ENCODE measurements at regions not wholly inside any gene's neighbourhood (a gene's known extent, or its start where the extent isn't known, plus 50 kb on each side); places are given as distances from the start of the nearest gene placed in this dataset.
"Not testable (repeated sequence)": the region's sequence is repeated elsewhere in the genome, so short reads cannot be mapped to it uniquely, and the experiment has no call there.

DNA sequence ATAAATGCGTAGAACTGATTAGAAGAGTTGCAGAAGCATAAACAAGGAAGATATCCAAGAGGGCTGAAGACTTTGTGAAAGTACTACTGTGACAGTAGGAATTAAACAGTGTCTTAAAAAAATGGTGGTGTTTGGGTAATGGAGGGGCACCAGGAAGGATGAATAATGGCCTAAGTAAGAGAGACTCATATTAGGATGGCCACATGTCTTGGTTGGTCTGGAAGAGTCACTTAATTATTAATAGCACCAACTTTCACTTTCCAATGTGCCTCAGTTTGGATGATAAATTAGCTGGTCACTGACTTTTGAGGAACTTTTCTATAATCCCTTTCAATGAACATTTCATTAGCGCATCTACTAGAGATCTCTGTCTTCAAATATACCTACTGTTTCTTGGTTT lies 372.2 kb downstream of the NYAP2 start:
- no peak for DNase-seq

DNA sequence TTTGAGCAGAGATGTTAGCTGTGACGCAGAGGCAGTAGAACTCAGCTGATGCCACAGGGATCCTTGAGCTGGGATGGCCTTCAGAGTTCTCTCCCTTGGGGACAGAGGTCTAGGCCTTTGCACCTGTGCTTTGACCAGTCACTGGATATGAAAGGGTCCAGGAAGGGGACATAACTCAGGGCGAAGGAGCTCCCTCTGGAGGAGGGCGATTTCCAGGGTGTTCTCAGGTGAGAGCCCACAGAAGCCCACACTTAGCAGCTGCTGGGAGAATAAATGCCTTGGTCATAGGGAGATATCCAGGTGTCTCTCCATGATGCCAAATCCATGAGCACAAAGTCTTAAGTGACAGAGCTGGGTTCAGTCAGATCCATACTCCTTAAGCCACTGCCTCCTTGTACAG lies 369.2 kb downstream of the NYAP2 start:
- DNase-seq, result no peak

DNA sequence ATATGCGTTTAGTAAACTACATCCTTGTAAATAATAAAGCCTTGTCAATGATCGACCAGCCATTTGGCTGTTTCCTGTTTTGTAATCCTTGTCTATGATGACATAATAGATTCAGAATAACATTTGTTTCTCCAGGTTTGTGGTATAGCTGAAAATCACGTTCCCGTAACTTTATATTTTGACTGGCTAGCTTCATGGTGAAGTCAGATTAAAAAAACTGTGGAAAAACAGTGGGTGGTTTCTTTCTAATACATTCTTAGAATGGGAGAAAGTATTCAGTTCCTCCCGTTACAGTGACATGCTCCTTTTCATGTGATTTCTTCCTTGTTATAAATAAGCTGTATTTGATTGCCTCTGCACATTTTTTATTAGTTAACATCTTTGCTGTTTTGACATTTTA lies 366.9 kb downstream of the NYAP2 start:
- DNase-seq, result no peak

DNA sequence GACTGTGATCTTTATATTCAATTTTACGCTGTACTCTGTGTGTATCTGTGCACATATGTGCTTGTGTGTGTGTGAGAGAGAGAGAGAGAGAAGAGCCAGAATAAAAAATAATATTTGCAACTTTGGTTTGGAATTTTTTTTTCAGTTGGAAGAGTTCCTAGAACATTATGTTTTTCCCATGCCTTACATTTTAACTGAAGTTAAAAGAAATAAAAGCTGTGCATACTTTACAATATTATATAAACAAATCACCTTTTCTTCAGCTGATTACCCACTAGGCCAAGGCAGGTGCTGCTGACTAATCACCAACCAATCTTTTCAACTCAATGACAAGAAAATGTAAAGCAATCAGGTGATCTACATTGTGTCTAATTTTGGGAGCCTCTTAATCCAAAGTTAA lies 366.3 kb downstream of the NYAP2 start:
- DNase-seq, result no peak

DNA sequence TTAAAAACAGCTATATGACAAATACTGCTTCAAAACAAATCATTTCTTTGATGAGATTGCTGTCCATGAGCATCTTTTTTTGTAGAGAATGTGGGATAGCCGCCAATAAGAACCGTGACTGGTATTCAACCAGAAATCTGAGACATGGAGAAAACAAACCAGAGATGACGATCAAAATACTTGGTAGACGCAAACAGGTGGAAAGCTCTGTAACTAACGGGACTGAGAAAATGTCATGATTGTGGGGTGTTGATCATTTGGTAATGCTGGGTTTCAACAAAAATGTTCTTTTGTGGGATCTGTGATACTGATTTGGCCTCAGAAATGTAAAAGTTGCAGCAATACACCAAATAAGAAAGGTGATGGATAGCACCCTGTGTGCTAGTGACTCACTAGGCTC lies 364.8 kb downstream of the NYAP2 start:
- DNase-seq, result no peak

DNA sequence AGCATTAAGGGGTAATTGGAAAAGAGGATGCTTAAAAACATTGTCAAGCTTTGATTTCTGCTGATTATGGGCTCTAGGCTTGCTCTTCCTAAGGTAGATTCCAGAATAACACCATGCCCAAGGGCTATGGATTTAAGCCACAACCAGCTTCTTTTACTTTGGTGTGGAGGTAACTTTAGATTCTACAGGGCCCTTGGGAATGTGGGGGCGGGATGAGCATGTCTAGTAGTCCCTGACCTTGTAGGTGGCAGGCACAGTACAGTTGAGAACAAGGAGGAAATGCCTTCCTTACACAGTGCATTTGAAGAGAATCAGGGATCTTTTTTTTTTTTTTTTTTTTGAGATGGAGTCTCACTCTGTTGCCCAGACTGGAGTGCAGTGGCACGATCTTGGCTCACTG lies 364.2 kb downstream of the NYAP2 start:
- no peak for DNase-seq

DNA sequence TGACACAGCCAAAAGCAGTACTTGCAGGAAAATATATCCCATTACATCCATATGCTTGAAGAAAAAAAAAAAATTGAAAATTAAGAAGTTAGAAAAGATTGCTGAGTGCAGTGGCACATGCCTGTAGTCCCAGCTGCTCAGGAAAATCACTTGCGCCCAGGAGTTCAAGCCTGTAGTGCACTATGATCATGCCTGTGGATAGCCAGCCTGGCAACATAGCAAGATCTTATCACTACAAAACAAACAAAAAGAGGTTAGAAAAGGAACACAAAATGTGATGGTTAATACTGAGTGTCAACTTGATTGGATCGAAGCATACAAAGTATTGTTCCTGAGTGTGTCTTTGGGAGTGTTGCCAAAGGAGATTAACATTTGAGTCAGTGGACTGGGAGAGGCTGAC lies 361.9 kb downstream of the NYAP2 start:
- DNase-seq, result no peak

DNA sequence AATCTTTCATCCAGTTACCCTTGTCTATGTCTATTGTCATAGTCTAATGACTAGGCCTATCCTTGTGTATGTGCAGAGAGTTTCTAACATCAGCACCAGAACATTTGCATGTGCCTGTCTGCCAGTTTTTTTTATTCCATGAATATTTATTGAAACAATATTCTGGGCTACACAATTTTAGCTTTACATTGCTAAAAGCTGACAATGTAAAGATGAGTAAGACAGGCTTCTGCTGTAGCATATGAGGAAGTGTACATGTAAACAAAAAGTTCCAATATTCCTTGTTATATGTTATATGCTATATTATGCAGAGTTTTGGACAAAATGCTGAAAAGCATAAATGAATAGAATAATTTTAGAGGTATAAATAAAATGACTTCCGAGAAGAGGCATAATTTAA lies 357.7 kb downstream of the NYAP2 start:
- no peak for DNase-seq

DNA sequence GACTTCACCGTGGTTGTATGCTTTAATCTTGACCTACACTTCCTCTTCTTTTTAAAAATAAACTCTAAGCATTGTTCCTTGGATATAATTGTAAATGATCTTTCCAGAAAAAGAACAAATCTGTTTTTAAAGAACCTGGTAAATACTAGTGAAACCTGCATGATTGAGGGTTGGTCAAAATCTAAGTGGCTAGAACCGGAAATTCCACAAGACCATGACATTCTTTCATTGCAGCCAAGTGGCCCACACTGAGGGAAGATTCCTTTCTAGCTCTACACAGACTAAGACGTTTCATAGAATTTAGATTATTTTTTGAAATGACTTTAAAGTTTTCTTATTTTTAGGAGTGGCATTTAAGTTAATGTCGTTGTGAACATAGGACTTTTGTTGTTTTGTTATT lies 356.7 kb downstream of the NYAP2 start:
- no peak for DNase-seq

DNA sequence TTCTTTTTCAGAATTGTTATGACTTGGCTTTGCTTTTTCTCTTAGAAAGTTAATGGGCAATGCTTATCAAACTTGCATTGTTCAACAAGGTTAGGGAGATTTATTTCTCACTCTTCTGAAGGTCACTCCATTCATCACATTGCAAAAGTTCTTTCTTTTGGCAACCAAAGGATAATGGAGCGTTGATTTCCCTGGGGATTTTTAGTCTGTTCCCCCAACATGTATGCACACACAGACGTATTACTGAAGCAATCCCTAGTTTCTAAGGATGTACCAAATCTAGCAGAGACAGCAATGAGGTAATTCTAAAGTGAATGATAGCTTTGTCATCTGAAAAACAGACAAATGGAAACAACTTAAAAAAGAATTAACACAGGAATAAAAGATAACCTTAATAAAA lies 349.1 kb downstream of the NYAP2 start:
- no peak for DNase-seq

DNA sequence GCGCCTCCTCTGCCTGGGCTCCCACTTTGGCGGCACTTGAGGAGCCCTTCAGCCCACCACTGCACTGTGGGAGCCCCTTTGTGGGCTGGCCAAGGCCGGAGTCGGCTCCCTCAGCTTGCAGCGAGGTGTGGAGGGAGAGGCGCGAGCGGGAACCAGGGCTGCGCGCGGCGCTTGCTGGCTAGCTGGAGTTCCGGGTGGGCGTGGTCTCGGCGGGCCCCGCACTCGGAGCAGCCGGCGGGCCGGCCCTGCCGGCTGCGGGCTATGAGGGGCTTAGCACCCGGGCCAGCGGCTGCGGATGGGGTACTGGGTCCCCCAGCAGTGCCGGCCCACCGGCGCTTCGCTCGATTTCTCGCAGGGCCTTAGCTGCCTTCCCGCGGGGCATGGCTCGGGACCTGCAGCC lies 344.5 kb downstream of the NYAP2 start:
- DNase-seq, result not testable (repeated sequence)

DNA sequence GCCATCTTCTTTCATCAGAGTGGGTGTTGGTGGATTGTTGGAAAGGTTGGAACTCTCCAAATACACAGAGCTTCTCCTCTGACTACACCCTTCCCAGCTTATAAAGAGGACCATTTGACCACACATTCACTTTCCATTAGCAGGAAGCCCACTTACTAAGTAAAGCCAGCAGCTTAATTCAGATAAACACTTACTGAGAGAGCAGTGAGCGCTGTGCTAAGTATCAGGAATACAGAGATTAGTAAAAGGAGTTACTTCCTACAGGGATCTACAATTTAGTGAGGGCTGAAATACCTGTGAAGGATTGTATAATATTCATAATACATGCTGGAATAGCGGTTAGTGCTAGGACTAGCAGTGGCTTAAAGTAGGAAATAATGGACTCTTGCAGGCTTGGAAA lies 343.0 kb downstream of the NYAP2 start:
- no peak for DNase-seq

DNA sequence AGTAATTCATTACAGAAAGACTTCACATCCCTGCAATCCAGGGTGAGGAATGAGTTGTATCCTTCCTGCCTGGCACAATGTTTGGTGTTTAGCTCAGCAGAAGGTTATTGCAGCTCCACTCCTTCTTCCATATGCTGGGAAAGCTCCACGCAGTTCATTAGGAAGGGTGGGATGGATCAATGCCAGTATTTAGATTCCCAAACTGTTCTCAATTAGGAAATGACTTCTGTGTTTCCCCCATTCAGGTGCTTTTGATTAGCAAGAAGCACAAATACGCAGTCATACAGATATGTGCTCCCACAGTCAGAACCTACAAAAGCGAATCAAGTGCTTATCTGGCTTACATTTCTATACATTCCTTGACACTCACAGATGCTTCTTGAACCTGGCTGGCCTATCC lies 340.6 kb downstream of the NYAP2 start:
- DNase-seq, result no peak

DNA sequence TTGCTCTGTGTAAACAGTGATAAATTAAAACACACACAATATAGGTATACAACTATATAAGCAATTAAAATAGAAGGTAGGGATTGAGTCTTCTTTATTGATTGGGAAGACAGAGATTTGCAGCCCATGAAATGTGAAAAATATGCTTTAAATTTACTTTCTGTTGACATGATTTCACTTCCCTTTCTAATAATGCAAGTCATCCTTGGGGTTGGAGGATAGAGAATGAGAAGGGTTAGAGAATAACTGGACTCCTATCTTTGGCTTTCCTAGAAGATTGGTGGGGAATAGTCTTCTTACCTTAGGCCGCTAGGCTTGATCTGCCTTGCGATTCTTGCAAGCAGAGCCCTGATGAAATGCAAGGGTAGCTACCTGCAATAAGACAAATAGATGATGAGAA lies 339.8 kb downstream of the NYAP2 start:
- no peak for DNase-seq

DNA sequence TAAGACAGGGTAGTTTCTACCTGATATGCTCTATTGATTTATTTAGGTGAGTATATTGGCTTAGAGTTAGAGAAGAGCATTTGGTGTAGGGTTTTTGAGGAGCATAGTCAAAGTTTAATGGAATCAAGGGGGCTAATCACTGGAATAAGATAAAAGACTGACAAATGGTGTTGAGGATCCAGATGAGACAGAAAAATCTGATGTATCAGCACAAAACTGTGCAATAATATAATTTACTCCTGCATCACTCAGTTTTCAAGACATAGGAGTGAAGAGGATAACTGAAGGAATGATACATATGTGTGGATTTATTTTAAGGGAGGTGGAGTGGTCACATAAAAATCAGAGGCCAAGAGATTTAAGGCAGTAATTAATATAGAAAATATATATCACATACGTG lies 339.2 kb downstream of the NYAP2 start:
- DNase-seq, result no peak

DNA sequence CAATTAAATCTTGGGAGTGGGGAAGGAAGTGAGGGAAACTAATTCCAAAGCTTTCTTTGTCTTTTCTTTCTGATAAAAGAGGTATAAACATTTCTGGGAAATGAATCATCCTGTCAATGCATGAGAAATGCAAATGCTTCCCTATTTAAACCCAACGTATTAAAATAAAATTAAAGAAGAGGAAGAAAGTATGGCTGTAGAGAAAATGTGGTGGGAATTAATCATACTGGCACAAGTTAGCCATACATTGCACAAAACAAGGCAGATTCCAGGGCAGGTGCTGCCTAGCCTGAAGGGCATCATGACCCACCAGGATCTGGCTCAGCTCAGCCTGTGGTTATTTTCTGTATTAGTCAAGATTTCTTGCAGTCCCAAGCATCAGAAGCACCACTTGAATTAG lies 338.0 kb downstream of the NYAP2 start:
- no peak for DNase-seq

DNA sequence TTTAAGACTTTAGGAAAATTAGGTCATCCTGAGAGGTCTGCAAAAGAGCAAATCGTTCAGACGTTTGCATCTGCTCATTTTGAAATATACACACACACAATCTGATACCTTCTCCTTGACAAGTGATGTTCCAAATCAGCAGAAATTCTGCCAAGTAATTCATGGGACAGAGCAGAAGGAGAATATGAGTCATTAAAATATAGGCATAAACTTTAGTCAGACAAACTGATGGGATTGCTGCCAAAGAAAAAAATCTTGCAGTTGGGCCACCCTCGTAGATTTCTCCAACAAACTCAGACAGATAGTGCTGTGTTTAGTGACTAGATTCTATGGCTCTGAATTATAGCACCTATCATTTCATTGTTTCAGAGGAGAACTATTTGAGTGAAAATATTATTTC lies 336.3 kb downstream of the NYAP2 start:
- no peak for DNase-seq

DNA sequence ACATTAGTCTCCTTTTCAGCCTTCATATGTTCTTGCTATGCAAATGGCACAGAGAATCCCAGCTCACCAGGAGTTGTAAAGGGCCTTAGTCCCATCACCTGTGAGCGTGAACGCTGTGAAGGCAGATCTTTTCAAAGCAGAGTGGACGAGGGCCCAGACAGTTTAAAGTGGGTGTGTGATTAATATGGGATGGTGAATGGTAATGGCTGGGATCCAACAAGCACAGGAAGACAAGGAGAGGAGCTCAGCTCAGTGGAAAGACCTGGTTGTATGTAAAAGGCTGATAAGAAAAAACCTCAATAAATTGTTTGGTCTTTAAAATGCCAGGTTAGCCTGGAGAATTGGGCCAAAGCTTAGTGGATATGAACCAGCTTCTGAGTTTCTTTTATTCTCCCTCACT lies 326.2 kb downstream of the NYAP2 start:
- no peak for DNase-seq

All from GDM1 (cell line).